ENCODE measurements at regions not wholly inside any gene's neighbourhood (a gene's known extent, or its start where the extent isn't known, plus 50 kb on each side); places are given as distances from the start of the nearest gene placed in this dataset.
"Not testable (repeated sequence)": the region's sequence is repeated elsewhere in the genome, so short reads cannot be mapped to it uniquely, and the experiment has no call there.

DNA sequence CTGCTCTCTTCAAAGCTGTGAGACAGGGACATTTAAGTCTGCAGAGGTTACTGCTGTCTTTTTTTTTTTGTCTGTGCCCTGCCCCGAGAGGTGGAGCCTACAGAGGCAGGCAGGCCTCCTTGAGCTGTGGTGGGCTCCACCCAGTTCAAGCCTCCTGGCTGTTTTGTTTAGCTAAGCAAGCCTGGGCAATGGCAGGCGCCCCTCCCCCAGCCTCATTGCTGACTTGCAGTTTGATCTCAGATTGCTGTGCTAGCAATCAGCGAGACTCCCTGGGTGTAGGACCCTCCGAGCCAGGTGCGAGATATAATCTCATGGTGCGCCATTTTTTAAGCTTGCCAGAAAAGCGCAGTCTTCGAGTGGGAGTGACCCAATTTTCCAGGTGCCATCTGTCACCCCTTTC is 1595.8 kb downstream of the NLGN4Y start:
- DNase-seq (ENCODE audit: low spot score): not testable (repeated sequence)

- no peak for DNase-seq (ENCODE audit: low spot score)
Observed at GRCh38 chrY:16121988-16122387, 1597.7 kb downstream of the NLGN4Y start.

DNA sequence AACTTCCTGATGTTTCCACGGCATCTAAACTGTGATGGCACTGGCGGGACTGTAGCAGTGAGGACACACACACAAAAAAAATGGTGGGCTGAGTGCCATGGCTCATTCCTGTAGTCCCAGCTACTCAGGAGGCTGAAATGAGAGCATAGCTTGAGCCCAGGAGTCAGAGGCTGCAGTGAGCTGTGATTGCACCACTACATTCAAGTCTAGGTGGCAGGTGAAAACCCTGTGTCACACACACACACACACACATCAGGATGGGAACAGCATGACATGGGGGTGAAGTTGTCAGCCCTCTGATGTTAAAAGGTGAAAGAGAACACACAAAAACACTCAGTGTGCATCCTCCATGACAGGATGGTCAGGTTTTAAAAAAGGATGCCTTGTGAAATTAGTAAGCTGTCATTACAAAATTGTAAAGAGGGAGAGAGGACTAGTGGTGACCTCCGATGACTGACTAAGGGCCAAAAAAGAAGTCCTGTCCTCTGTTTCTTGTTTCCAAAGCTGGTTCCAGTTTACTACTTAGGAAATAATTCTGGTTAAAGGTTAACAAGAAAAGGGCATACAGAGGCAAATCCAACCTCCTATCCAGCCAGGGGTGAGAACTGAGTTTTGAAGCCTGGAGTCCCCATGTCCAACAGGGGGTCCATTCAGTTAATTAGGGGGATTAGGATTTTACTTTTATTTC is 1600.4 kb downstream of the NLGN4Y start:
- no peak for DNase-seq (ENCODE audit: low spot score)

DNA sequence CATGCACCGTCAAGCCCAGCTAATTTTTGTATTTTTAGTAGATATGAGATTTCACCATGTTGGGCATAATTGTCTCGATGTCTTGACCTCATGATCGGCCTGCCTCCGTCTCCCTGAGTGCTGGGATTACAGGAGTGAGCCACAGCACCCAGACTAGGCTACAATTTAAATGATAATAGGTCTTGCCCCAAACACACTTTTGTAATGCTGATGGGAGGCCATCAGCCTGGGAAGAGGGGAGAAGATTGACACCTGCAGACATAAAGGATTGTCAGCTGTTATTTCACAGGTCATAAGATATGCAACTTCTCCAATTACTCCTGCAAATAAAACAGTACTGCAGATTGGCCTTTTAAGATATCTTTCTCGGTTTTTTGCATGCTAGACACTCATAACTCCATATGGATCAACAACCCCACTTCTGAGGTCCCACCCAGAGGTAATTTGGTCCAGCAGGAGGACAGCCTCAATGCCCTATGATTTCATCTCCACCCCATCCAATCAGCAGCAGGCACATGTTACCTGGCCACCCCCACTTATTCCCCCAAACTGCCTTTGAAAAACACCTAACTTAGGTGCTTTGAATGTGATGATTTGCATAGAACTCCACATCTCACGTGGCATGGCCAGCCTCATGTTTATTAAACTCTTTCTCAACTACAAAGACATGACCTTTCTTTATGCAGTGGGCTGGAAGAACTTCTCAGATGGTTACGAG is 1612.4 kb downstream of the NLGN4Y start:
- no peak for DNase-seq (ENCODE audit: low spot score)

DNA sequence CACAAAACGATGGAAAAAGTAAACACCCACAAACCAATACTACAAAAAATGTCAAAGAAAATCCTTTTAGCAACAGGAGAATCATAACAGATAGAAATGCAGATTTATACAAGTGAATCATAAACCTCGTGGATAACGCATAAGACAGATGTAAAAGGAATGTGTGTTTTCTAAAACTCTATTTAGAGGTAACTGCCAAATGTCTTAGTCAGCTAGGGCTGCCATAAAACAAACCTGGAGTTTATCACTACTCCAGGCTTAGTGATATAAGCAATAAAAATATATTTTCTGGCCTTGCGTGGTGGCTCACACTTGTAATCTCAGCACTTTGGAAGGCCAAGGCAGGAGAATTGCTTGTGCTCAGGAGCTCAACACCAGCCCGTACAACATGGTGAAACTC is 1633.5 kb downstream of the NLGN4Y start:
- no peak for DNase-seq (ENCODE audit: low spot score)

DNA sequence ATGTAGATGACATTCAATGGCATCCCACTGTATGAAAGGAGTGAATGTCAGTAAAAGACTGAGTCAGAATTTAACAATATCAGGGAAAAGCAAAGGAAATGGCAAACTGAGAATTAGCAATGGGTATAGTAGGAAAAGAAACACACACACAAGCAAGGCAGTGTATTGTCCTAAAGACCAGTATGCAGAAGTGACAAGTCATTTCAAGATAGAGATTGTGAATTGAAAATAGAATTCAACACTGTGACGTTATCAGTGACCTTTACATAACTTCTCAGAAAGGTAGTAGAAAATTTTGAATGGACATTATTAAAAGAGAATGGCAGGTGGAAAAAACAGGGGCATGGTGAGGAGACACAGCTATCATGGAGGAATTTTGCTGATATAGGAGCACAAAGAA is 1651.4 kb downstream of the NLGN4Y start:
- DNase-seq (ENCODE audit: low spot score): not testable (repeated sequence)

GRCh38 chrY:16205482-16205881 is 1674.5 kb downstream of the CDY2B start:
- not testable (repeated sequence) for DNase-seq (ENCODE audit: low spot score)

- DNase-seq (ENCODE audit: low spot score): not testable (repeated sequence)
Observed at GRCh38 chrY:16243322-16243721, 1636.7 kb downstream of the CDY2B start.

- DNase-seq (ENCODE audit: low spot score): not testable (repeated sequence)
Observed at GRCh38 chrY:16254551-16255295, 1625.3 kb downstream of the CDY2B start.

GRCh38 chrY:16255778-16256177 is 1624.2 kb downstream of the CDY2B start:
- not testable (repeated sequence) for DNase-seq (ENCODE audit: low spot score)

All from H4 (cell line).